Gastrocnemius medialis (tissue), 4 donors: ENCODE measurements at regions not wholly inside any gene's neighbourhood (a gene's known extent, or its start where the extent isn't known, plus 50 kb on each side); places are given as distances from the start of the nearest gene placed in this dataset.

ENCODE experiments used
- ATAC-seq, 2 donors: fragments of 150-250 bp; one replicate each; pipeline ENCODE4 v1.9.1; 2016
- DNase-seq, 2 donors: peaks; one replicate each; pipeline ENCODE4 v3.0.0-alpha.2; 2019
- H3K27ac ChIP-seq, 4 donors: fragments of 200-600 bp; sonication (generic); 1 replicate in 1 of 4; 2 replicates in 3 of 4; pipeline ENCODE4 v1.5.1; 2016 to 2018; ENCODE audit warnings: mild to moderate bottlenecking in 2 of 4, moderate library complexity in 1 of 4
- H3K27me3 ChIP-seq, 3 donors: fragments of 200-600 bp; sonication (generic) in 2 of 3; 1 replicate in 1 of 3; 2 replicates in 2 of 3; pipeline versions ENCODE4 v1.5.1 to v1.6.0; 2016 to 2019; ENCODE audit warnings: mild to moderate bottlenecking in 1 of 3, moderate library complexity in 1 of 3
- H3K36me3 ChIP-seq, 2 donors: fragments of 200-600 bp; sonication (generic) in 1 of 2; one replicate each; pipeline ENCODE4 v1.5.1; 2017 to 2018
- H3K4me1 ChIP-seq, 2 donors: fragments of 200-600 bp; sonication (generic) in 1 of 2; one replicate each; pipeline ENCODE4 v1.5.1; 2016 to 2017; ENCODE audit warnings: mild to moderate bottlenecking in 2 of 2
- H3K4me3 ChIP-seq, 4 donors: fragments of 200-600 bp; sonication (generic) in 3 of 4; 1 replicate in 1 of 4; 2 replicates in 3 of 4; pipeline ENCODE4 v1.5.1; 2016 to 2019; ENCODE audit warnings: mild to moderate bottlenecking in 2 of 4
- H3K9me3 ChIP-seq, 3 donors: fragments of 200-600 bp; sonication (generic) in 2 of 3; 1 replicate in 1 of 3; 2 replicates in 2 of 3; pipeline ENCODE4 v1.5.1; 2016 to 2019
- CTCF ChIP-seq, 5 experiments: fragments of 450-650 bp in 3 of 5; fragments of 200-600 bp in 2 of 5; sonication (generic) in 2 of 5; IDR thresholded peaks in 4 of 5; conservative IDR thresholded peaks in 1 of 5; 1 replicate in 4 of 5; 2 replicates in 1 of 5; pipeline ENCODE4 v1.5.1; 2016 to 2019; ENCODE audit warnings: antibody characterized with exemption in 5 of 5, mild to moderate bottlenecking in 3 of 5, moderate library complexity in 3 of 5
- POLR2A ChIP-seq, 2 donors: fragments of 450-650 bp; IDR thresholded peaks; one replicate each; pipeline ENCODE4 v1.6.1; 2017; ENCODE audit warnings: antibody characterized with exemption in 2 of 2, mild to moderate bottlenecking in 2 of 2, moderate library complexity in 2 of 2
- in situ Hi-C, 4 donors: fragments of 200-750 bp; cut with MboI; loops; one replicate each; pipeline versions ENCODE4 v1.15.0 to v1.8.0; 2017; ENCODE audit warnings: low sequenced_read_pairs in 4 of 4
- intact Hi-C: fragments of 100-400 bp; cut with DNase I; formaldehyde crosslinking; loops from one replicate; pipeline ENCODE4 v1.15.1; 2023; ENCODE audit warnings: low total_unique reads

GRCh38 chr11:131064373-131064991 is 148.2 kb upstream of the SNX19 start:
- intact Hi-C loops, result no loop called here

GRCh38 chr11:131065435-131066413 is 149.4 kb upstream of the SNX19 start:
- intact Hi-C loops (no loop called here), in situ Hi-C loops (loop anchor here in 3 of 4 donors (10.0 to 25.0 kb wide), 4 partner anchors 447 to 609 kb away; no protein-coding TSS in a partner anchor)
- TF ChIP-seq POLR2A (IDR thresholded peaks at IDR 0.05) (no peak), CTCF (IDR thresholded peaks at IDR 0.05 in 4 of 5, conservative IDR thresholded peaks at IDR 0.05 in 1 of 5) (no peak)

More at GRCh38 chr11:131064373-131064991, 148.2 kb upstream of the SNX19 start:
- no peaks in the 10 kb centered on the region for H3K9me3 ChIP-seq
- TF ChIP-seq CTCF (IDR thresholded peaks at IDR 0.05 in 4 of 5, conservative IDR thresholded peaks at IDR 0.05 in 1 of 5), result peak in 2 of 5 experiments; percentile 58 to 59
- no peak for TF ChIP-seq POLR2A (IDR thresholded peaks at IDR 0.05)
- H3K27ac ChIP-seq, result no peak overlapping the region
- H3K27me3 ChIP-seq, result peaks cover 0 to 7% (median 0%) of the 10 kb centered on the region in 3 donors
- H3K4me3 ChIP-seq, result no peak overlapping the region
- no peaks in the 10 kb centered on the region for H3K4me1 ChIP-seq
- DNase-seq (no peak), ATAC-seq (no peak)
- no peaks in the 10 kb centered on the region for H3K36me3 ChIP-seq
- in situ Hi-C loops, result loop anchor here in 3 of 4 donors (10.0 to 25.0 kb wide), 4 partner anchors 448 to 610 kb away; no protein-coding TSS in a partner anchor

GRCh38 chr11:131066551-131066950 is 150.3 kb upstream of the SNX19 start:
- in situ Hi-C loops, result loop anchor here in 3 of 4 donors (10.0 to 25.0 kb wide), 4 partner anchors 446 to 608 kb away; no protein-coding TSS in a partner anchor

More at GRCh38 chr11:131065435-131066413, 149.4 kb upstream of the SNX19 start:
- Histone ChIP-seq H3K9me3 (no peaks in the 10 kb centered on the region), H3K4me3 (no peak overlapping the region), H3K4me1 (no peaks in the 10 kb centered on the region), H3K27ac (no peak overlapping the region), H3K36me3 (no peaks in the 10 kb centered on the region), H3K27me3 (peaks cover 0 to 7% (median 0%) of the 10 kb centered on the region in 3 donors)
- no peak for ATAC-seq
- DNase-seq, result no peak

GRCh38 chr11:131070365-131070764 is 154.1 kb upstream of the SNX19 start:
- intact Hi-C loops, result no loop called here
- no peaks in the 10 kb centered on the region for H3K9me3 ChIP-seq
- in situ Hi-C loops, result loop anchor here in 2 of 4 donors (25.0 kb wide), 2 partner anchors 442 to 592 kb away; no protein-coding TSS in a partner anchor
- no peak overlapping the region for H3K4me3 ChIP-seq
- ATAC-seq (no peak), DNase-seq (no peak)
- TF ChIP-seq POLR2A (IDR thresholded peaks at IDR 0.05), result no peak
- no peak for TF ChIP-seq CTCF (IDR thresholded peaks at IDR 0.05 in 4 of 5, conservative IDR thresholded peaks at IDR 0.05 in 1 of 5)
- no peaks in the 10 kb centered on the region for H3K27me3 ChIP-seq
- no peak overlapping the region for H3K27ac ChIP-seq
- no peaks in the 10 kb centered on the region for H3K4me1 ChIP-seq
- H3K36me3 ChIP-seq, result no peaks in the 10 kb centered on the region

More at GRCh38 chr11:131066551-131066950, 150.3 kb upstream of the SNX19 start:
- H3K4me3 ChIP-seq, result no peak overlapping the region
- H3K4me1 ChIP-seq, result no peaks in the 10 kb centered on the region
- no peak overlapping the region for H3K27ac ChIP-seq
- H3K9me3 ChIP-seq, result no peaks in the 10 kb centered on the region
- ATAC-seq, result no peak
- DNase-seq, result no peak
- peaks cover 0 to 7% (median 0%) of the 10 kb centered on the region in 3 donors for H3K27me3 ChIP-seq
- no peaks in the 10 kb centered on the region for H3K36me3 ChIP-seq
- no peak for TF ChIP-seq POLR2A (IDR thresholded peaks at IDR 0.05)
- no peak for TF ChIP-seq CTCF (IDR thresholded peaks at IDR 0.05 in 4 of 5, conservative IDR thresholded peaks at IDR 0.05 in 1 of 5)
- intact Hi-C loops, result no loop called here
